GM12878 (cell line): ENCODE measurements at regions not wholly inside any gene's neighbourhood (a gene's known extent, or its start where the extent isn't known, plus 50 kb on each side); places are given as distances from the start of the nearest gene placed in this dataset.

ENCODE experiments used
- ATAC-seq: fragments of 200-7000 bp; cut with Tn5 transposase; 3 replicates; pipeline ENCODE4 v1.9.1; 2020; ENCODE audit warnings: mild to moderate bottlenecking, moderate library complexity
- BruUV-seq: library from RNA; stranded (reverse); fragments of 400-500 nt; replicated peaks from 2 replicates; lab custom pipeline; 2021; lab: Mats Ljungman, UMichigan
- CTCF ChIA-PET: fragments of 300-600 bp; sonication (Branson Sonifier 250); formaldehyde crosslinking; extraction: SDS; loops from one replicate; lab custom pipeline; 2021; ENCODE audit warnings: inconsistent platforms; lab: Yijun Ruan, JAX
- POLR2A ChIA-PET: fragments of 350-600 bp; formaldehyde crosslinking; extraction: SDS; loops from one replicate; lab custom pipeline; 2021; ENCODE audit warnings: inconsistent platforms; lab: Charles Lee
- RAD21 ChIA-PET: fragments of 300-600 bp; sonication (Branson Sonifier 250); formaldehyde crosslinking; loops from one replicate; lab custom pipeline; 2023; ENCODE audit warnings: antibody characterized with exemption; ENCODE audit not compliant: unreplicated experiment; lab: Charles Lee
- SMC1A ChIA-PET: fragments of 300-600 bp; sonication (Branson Sonifier 250); formaldehyde crosslinking; loops from one replicate; lab custom pipeline; 2023; ENCODE audit not compliant: unreplicated experiment, uncharacterized antibody; lab: Charles Lee
- DNase-seq: peaks from one replicate; pipeline ENCODE4 v3.0.0-alpha.2; 2011; ENCODE audit warnings: low read depth, low spot score
- FAIRE-seq: peaks from 3 replicates; lab custom pipeline; 2011; peaks lifted over from hg19 to GRCh38; lab: Jason Lieb, UNC
- H2AFZ ChIP-seq: 2 replicates; pipeline ENCODE4 v1.6.0; 2011; ENCODE audit warnings: low read depth, low read length, control low read depth; ENCODE audit not compliant: control insufficient read depth
- H3K27ac ChIP-seq: 2 replicates; pipeline ENCODE4 v1.5.1; 2011; ENCODE audit warnings: control low read depth; ENCODE audit not compliant: control insufficient read depth, insufficient read depth
- H3K27me3 ChIP-seq, 2 experiments: replicated peaks in 1 of 2; 2 replicates each; pipeline versions ENCODE4 v1.6.0 to v1.6.1; 2011; ENCODE audit warnings: low read length in 1 of 2; ENCODE audit not compliant: control insufficient read depth in 2 of 2, insufficient read depth in 2 of 2
- H3K36me3 ChIP-seq, 2 experiments: 2 replicates each; pipeline ENCODE4 v1.5.1; 2011; ENCODE audit warnings: low read length in 1 of 2; ENCODE audit not compliant: control insufficient read depth in 2 of 2, insufficient read depth in 2 of 2
- H3K4me1 ChIP-seq: 2 replicates; pipeline ENCODE4 v1.6.1; 2011; ENCODE audit warnings: mild to moderate bottlenecking, low read length, moderate library complexity, mixed read lengths; ENCODE audit not compliant: control insufficient read depth, insufficient read depth
- H3K4me2 ChIP-seq: 2 replicates; pipeline ENCODE4 v1.6.0; 2011; ENCODE audit warnings: control low read depth; ENCODE audit not compliant: control insufficient read depth, insufficient read depth
- H3K4me3 ChIP-seq: fragments of 200-600 bp; sonication (generic); 2 replicates; pipeline ENCODE4 v1.5.1; 2016
- H3K79me2 ChIP-seq: 2 replicates; pipeline ENCODE4 v1.6.0; 2011; ENCODE audit warnings: low read length; ENCODE audit not compliant: control insufficient read depth, insufficient read depth
- H3K9ac ChIP-seq: 2 replicates; pipeline ENCODE4 v1.8.0; 2011; ENCODE audit warnings: low read length, control low read depth, mixed read lengths; ENCODE audit not compliant: control insufficient read depth, insufficient read depth
- H3K9me3 ChIP-seq: replicated peaks from 3 replicates; pipeline ENCODE4 v1.5.1; 2011; ENCODE audit warnings: mild to moderate bottlenecking, low read length; ENCODE audit not compliant: control insufficient read depth, insufficient read depth
- H4K20me1 ChIP-seq: 2 replicates; pipeline ENCODE4 v1.6.0; 2011; ENCODE audit not compliant: control insufficient read depth, insufficient read depth
- ATF7 ChIP-seq: fragments of 450-650 bp; IDR thresholded peaks from 2 replicates; pipeline ENCODE4 v1.6.1; 2016; ENCODE audit warnings: low read depth, mild to moderate bottlenecking
- BCL3 ChIP-seq: IDR thresholded peaks from 2 replicates; pipeline ENCODE4 v1.6.1; 2011; ENCODE audit warnings: borderline replicate concordance, low read depth, mild to moderate bottlenecking, moderate library complexity, low read length; ENCODE audit not compliant: insufficient read depth, poor library complexity, severe bottlenecking
- CEBPB ChIP-seq, 2 experiments: fragments of 150-350 bp in 1 of 2; IDR thresholded peaks; 2 replicates each; pipeline ENCODE4 v1.6.1; 2012 to 2014; ENCODE audit warnings: low read depth in 2 of 2, low read length in 2 of 2, borderline replicate concordance in 1 of 2, inconsistent platforms in 1 of 2
- GABPA ChIP-seq: IDR thresholded peaks from 2 replicates; pipeline ENCODE4 v1.6.1; 2014; ENCODE audit warnings: antibody characterized with exemption, low read depth, mild to moderate bottlenecking, inconsistent platforms
- HCFC1 ChIP-seq: fragments of 150-350 bp; IDR thresholded peaks from 2 replicates; pipeline ENCODE4 v1.6.1; 2014; ENCODE audit warnings: low read length
- JUNB ChIP-seq: IDR thresholded peaks from 2 replicates; pipeline ENCODE4 v1.6.1; 2016; ENCODE audit warnings: antibody characterized with exemption, mild to moderate bottlenecking
- JUND ChIP-seq: IDR thresholded peaks from 2 replicates; pipeline ENCODE4 v1.6.1; 2012; ENCODE audit warnings: low read depth, mild to moderate bottlenecking, low read length, improper control_type of control experiment, moderate library complexity
- KDM1A ChIP-seq: fragments of 200-600 bp; sonication (generic); IDR thresholded peaks from 2 replicates; pipeline ENCODE4 v1.6.1; 2016; ENCODE audit warnings: borderline replicate concordance
- MEF2A ChIP-seq: IDR thresholded peaks from 2 replicates; pipeline ENCODE4 v1.6.1; 2011; ENCODE audit warnings: low read depth, mild to moderate bottlenecking, low read length, moderate library complexity; ENCODE audit not compliant: insufficient read depth
- PML ChIP-seq: IDR thresholded peaks from 2 replicates; pipeline ENCODE4 v1.6.1; 2012; ENCODE audit warnings: low read length, inconsistent platforms
- RAD21 ChIP-seq: IDR thresholded peaks from 2 replicates; pipeline ENCODE4 v1.6.1; 2011; ENCODE audit warnings: mild to moderate bottlenecking, low read depth, low read length, moderate library complexity; ENCODE audit not compliant: insufficient read depth
- RAD51 ChIP-seq: fragments of 450-650 bp; IDR thresholded peaks from 2 replicates; pipeline ENCODE4 v1.6.1; 2016; ENCODE audit warnings: moderate library complexity, mild to moderate bottlenecking, inconsistent platforms
- RFX5 ChIP-seq: IDR thresholded peaks from 2 replicates; pipeline ENCODE4 v1.6.1; 2011; ENCODE audit warnings: low read depth, low read length, improper control_type of control experiment
- SMAD5 ChIP-seq: IDR thresholded peaks from 2 replicates; pipeline ENCODE4 v1.6.1; 2016; ENCODE audit warnings: antibody characterized with exemption, low read depth
- SMC3 ChIP-seq: IDR thresholded peaks from 2 replicates; pipeline ENCODE4 v1.6.1; 2011; ENCODE audit warnings: low read length, improper control_type of control experiment, borderline replicate concordance
- SPI1 ChIP-seq: IDR thresholded peaks from 2 replicates; pipeline ENCODE4 v1.6.1; 2011; ENCODE audit warnings: low read depth, mild to moderate bottlenecking, low read length, moderate library complexity, borderline replicate concordance; ENCODE audit not compliant: insufficient read depth
- ZZZ3 ChIP-seq: IDR thresholded peaks from 2 replicates; pipeline ENCODE4 v1.6.1; 2011; ENCODE audit warnings: low read depth; ENCODE audit not compliant: control insufficient read depth, insufficient read length
- WGBS: methylation state at CpG from one replicate; pipeline ENCODE4 v1.1.6; 2016; ENCODE audit warnings: low lambda C conversion rate; ENCODE audit not compliant: insufficient replicate concordance, insufficient coverage; ENCODE audit errors: missing lambda C conversion rate; 5-methylcytosine and 5-hydroxymethylcytosine counted together
- in situ Hi-C: fragments of 300-500 bp; cut with MboI; formaldehyde crosslinking; loops from 9 replicates; pipeline ENCODE4 v1.14.3; 2018; ENCODE audit warnings: mixed read lengths
- intact Hi-C: fragments of 100-400 bp; cut with micrococcal nuclease; formaldehyde crosslinking; loops from one replicate; pipeline ENCODE4 v1.14.2; 2022; ENCODE audit not compliant: unreplicated experiment
- TF ChIP-seq, protein P1 (sequence below), 3 experiments: IDR thresholded peaks in 2 of 3; conservative IDR thresholded peaks in 1 of 3; 2 replicates each; pipeline ENCODE4 v1.5.1; 2011; ENCODE audit warnings: low read depth in 3 of 3, low read length in 3 of 3, mild to moderate bottlenecking in 3 of 3, control low read depth in 2 of 3, moderate library complexity in 2 of 3, inconsistent platforms in 1 of 3, mixed read lengths in 1 of 3; ENCODE audit not compliant: control insufficient read depth in 2 of 3, insufficient read depth in 1 of 3; ENCODE audit errors: extremely low read depth in 1 of 3
- TF ChIP-seq, protein P2 (sequence below): fragments of 450-650 bp; IDR thresholded peaks from 2 replicates; pipeline ENCODE4 v1.6.1; 2017; ENCODE audit warnings: borderline replicate concordance

- Histone ChIP-seq H3K36me3 (no peaks in the 10 kb centered on the region), H2AFZ (no peak overlapping the region), H3K4me1 (no peaks in the 10 kb centered on the region), H3K9me3 (no peaks in the 10 kb centered on the region), H3K9ac (no peak overlapping the region), H3K4me2 (no peak overlapping the region), H3K79me2 (no peaks in the 10 kb centered on the region), H3K27ac (no peak overlapping the region), H3K27me3 (no peaks in the 10 kb centered on the region), H3K4me3 (no peak overlapping the region), H4K20me1 (no peaks in the 10 kb centered on the region)
- POLR2A ChIA-PET: no interaction called here
- RAD21 ChIA-PET: interaction anchor here (0.6 to 1.2 kb wide), 2 partner anchors 10 to 230 kb away, joined by 3 to 4 read pairs; no protein-coding TSS in a partner anchor
- CTCF ChIA-PET: interaction anchor here (0.7 to 2.3 kb wide), 16 partner anchors 7 to 771 kb away, joined by 3 to 19 read pairs (median 5); no protein-coding TSS in a partner anchor
- TF ChIP-seq SPI1: peak; percentile 55; the same call in 1 of the 2 replicates
- no peak for TF ChIP-seq PML
- TF ChIP-seq JUNB: peak; percentile 24; the same call in 1 of the 2 replicates
- TF ChIP-seq, protein P1, sequence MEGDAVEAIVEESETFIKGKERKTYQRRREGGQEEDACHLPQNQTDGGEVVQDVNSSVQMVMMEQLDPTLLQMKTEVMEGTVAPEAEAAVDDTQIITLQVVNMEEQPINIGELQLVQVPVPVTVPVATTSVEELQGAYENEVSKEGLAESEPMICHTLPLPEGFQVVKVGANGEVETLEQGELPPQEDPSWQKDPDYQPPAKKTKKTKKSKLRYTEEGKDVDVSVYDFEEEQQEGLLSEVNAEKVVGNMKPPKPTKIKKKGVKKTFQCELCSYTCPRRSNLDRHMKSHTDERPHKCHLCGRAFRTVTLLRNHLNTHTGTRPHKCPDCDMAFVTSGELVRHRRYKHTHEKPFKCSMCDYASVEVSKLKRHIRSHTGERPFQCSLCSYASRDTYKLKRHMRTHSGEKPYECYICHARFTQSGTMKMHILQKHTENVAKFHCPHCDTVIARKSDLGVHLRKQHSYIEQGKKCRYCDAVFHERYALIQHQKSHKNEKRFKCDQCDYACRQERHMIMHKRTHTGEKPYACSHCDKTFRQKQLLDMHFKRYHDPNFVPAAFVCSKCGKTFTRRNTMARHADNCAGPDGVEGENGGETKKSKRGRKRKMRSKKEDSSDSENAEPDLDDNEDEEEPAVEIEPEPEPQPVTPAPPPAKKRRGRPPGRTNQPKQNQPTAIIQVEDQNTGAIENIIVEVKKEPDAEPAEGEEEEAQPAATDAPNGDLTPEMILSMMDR (IDR thresholded peaks at IDR 0.05 in 2 of 3, conservative IDR thresholded peaks at IDR 0.05 in 1 of 3; ENCODE audit: control insufficient read depth in 2 of 3, extremely low read depth in 1 of 3, insufficient read depth in 1 of 3, low read depth in 3 of 3, low read length in 3 of 3): peak; percentile 49 to 55 (median 52)
- no peak for TF ChIP-seq ATF7
- 0 out of 2 replicates have a peak, but pooled peaks have one; percentile 24 for TF ChIP-seq MEF2A
- TF ChIP-seq HCFC1: no peak
- no peak for TF ChIP-seq RAD51
- TF ChIP-seq ZZZ3: no peak
- TF ChIP-seq CEBPB (IDR thresholded peaks at IDR 0.05; ENCODE audit: borderline replicate concordance in 1 of 2, low read depth in 2 of 2, low read length in 2 of 2): 0 out of 4 replicates have a peak, but pooled peaks of 1 of the 2 experiments have one; percentile 37
- TF ChIP-seq, protein P2, sequence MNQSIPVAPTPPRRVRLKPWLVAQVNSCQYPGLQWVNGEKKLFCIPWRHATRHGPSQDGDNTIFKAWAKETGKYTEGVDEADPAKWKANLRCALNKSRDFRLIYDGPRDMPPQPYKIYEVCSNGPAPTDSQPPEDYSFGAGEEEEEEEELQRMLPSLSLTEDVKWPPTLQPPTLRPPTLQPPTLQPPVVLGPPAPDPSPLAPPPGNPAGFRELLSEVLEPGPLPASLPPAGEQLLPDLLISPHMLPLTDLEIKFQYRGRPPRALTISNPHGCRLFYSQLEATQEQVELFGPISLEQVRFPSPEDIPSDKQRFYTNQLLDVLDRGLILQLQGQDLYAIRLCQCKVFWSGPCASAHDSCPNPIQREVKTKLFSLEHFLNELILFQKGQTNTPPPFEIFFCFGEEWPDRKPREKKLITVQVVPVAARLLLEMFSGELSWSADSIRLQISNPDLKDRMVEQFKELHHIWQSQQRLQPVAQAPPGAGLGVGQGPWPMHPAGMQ: no peak
- no peak for TF ChIP-seq JUND
- no peak for TF ChIP-seq RFX5
- no peak for TF ChIP-seq SMAD5
- TF ChIP-seq BCL3: no peak
- TF ChIP-seq KDM1A: no peak
- TF ChIP-seq SMC3: peak; percentile 71; the same call in 1 of the 2 replicates
- peak; percentile 64 for TF ChIP-seq RAD21
- TF ChIP-seq GABPA: no peak
- no TSS peak for BruUV-seq
- WGBS: 40% methylated on average over 2 of the region's 2 CpGs
- peak; percentile 72 for ATAC-seq
- no peak for FAIRE-seq
- in situ Hi-C loops (no loop called here), intact Hi-C loops (loop anchor here (5.0 kb wide), 1 partner anchor 201 kb away; no protein-coding TSS in a partner anchor)
- peak; percentile 8 for DNase-seq
- SMC1A ChIA-PET: interaction anchor here (0.6 to 2.1 kb wide), 8 partner anchors 11 to 772 kb away, joined by 3 to 8 read pairs (median 4); no protein-coding TSS in a partner anchor
Observed at GRCh38 chr11:90476442-90477007, 253.7 kb upstream of the CHORDC1 start.
